GM12864 (cell line): ENCODE measurements at regions not wholly inside any gene's neighbourhood (a gene's known extent, or its start where the extent isn't known, plus 50 kb on each side); places are given as distances from the start of the nearest gene placed in this dataset.

Experiments
- DNase-seq: peaks from one replicate; pipeline ENCODE4 v3.0.0-alpha.2; 2011; ENCODE audit warnings: low read depth
- H3K4me3 ChIP-seq: 2 replicates; pipeline ENCODE4 v1.5.1; 2011; ENCODE audit warnings: mild to moderate bottlenecking, low read depth, low read length, control low read depth
- TF ChIP-seq, protein P1 (sequence below): IDR thresholded peaks from 2 replicates; pipeline ENCODE4 v1.5.1; 2011; ENCODE audit warnings: low read depth, mild to moderate bottlenecking, moderate library complexity, low read length, control low read depth, inconsistent platforms; ENCODE audit errors: missing control alignments

DNA sequence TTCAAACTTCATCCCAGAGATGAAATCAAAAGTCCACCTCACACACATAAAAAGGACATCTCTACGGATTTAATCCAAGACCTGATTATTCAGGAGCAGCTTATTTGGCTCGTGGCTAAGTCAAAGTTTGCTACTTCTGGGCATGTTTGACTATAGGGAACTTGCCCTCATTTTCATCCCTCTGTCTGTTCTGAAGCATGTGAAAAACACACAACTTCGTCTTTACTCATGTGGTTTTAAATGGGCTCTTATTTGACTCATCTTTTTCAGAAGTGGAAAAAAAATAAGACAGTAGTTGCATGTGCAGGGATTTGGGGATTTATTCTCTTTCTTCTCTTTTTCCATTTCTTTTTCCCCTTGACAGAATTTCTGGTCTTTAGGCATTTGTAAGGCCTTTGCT, 295.9 kb downstream of the TFEC start:
- no peak for DNase-seq
- H3K4me3 ChIP-seq = no peak overlapping the region
- TF ChIP-seq, protein P1, sequence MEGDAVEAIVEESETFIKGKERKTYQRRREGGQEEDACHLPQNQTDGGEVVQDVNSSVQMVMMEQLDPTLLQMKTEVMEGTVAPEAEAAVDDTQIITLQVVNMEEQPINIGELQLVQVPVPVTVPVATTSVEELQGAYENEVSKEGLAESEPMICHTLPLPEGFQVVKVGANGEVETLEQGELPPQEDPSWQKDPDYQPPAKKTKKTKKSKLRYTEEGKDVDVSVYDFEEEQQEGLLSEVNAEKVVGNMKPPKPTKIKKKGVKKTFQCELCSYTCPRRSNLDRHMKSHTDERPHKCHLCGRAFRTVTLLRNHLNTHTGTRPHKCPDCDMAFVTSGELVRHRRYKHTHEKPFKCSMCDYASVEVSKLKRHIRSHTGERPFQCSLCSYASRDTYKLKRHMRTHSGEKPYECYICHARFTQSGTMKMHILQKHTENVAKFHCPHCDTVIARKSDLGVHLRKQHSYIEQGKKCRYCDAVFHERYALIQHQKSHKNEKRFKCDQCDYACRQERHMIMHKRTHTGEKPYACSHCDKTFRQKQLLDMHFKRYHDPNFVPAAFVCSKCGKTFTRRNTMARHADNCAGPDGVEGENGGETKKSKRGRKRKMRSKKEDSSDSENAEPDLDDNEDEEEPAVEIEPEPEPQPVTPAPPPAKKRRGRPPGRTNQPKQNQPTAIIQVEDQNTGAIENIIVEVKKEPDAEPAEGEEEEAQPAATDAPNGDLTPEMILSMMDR = no peak

DNA sequence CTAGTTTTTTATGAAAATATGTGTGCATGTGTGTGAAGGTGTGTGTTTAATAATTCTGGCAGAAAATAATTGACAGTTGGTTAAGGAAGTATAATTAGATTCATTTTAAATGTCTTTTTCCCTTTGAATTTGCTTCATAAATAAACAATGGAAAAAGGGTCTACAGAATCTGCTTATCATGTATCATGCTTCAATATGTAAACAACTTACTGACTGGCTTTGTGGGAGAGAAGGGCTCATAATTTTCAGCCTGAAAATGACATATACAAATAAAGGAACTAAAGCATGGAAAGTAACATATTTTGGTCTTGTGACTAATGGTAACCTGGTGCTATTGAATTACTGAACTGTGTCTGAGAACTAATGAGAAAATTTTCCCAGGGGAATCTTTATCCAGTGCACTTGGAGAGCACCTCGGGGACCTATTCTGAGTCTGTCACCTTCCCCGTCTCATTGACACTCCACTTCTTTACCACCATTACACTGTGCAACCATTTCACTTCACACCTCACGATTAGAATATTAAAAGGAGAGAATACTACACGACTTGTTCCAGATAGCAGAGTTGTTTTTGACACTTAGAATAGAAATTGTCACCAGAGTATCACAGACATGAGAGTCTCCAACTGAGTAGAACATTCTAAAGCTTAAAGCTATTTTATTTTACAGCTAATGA, 298.6 kb downstream of the TFEC start:
- DNase-seq = no peak
- H3K4me3 ChIP-seq = no peak overlapping the region
- TF ChIP-seq, protein P1 = no peak

DNA sequence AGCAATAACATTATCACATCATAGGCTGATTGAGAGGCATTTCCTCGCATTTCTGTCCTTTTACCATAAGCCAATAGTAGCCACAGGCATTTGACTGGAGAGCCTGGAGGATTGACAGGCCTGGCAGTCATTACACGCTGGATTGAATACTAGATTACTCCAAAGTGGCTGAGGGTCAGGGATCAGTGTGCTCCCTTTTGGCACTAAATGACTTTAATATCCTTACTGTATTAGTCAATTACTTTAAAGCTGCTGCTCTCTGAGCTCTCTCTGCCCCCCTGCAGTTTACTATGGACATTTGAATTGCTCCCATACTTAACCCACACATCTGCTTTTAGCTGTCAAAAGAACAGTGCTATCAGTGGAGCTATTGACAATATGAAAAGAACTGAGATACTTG, 302.0 kb downstream of the TFEC start:
- no peak for DNase-seq
- TF ChIP-seq, protein P1 = no peak
- H3K4me3 ChIP-seq = no peak overlapping the region

DNA sequence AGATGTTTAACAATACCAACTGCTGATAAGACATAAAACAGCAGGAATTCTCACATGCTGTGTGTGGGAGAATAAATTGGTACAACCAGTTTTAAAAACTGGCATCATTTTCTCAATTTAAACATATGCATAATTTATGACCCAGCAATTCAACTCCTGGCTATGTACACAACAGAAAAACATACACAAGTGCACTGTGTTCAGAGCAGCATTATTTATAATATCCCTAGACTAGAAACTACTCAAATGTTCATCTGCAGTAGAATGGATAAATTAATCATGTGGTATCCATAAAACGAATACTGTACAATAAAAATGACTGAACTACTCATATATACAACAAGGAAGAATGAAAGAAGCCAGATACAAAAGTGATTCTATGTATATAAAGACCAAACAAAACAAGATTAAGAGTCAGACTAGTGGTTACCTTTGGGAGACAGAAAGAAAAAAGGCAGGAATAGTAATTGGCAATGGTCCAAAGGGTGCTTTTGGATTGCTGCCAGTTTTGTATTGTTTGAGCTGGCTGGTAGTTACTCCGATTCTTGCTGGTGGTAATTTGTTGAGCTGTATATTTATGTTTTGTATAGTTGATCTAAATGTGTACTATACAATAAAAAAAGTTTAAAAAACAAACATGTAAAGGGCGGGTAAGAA, 306.0 kb downstream of the TFEC start:
- DNase-seq = no peak
- H3K4me3 ChIP-seq = no peak overlapping the region
- TF ChIP-seq, protein P1 = no peak

DNA sequence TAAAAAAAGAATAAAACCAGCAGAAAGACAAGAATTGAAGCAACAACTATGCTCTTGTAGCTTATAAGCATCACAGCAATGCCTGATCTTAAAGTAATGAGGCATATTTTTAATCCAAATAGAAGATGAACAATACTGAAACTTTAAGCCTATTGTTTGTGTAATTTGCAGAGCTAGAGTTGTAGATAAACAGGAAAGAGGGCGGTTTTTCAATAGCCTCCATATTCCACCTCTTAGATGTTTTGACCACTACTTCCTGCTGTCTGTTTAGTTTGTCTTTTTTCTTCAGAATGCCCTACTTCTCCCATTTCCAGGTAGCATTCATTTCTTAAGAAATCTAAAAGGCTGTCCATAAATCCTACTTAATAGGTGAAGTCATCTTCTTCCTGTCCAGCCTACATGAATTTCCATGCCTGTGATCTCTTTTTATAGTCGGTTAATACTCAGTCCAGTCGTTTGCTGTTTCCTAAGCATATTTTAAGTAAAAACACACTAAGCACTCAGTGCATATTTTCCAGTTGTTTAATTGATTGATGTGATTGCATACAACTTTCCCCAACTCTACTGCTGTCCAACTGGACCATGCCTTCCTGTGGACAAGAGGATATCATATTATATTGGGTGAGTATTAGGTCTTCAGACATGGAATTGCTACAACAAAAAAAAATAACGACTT, 308.1 kb downstream of the TFEC start:
- DNase-seq = no peak
- no peak overlapping the region for H3K4me3 ChIP-seq
- TF ChIP-seq, protein P1 = no peak

DNA sequence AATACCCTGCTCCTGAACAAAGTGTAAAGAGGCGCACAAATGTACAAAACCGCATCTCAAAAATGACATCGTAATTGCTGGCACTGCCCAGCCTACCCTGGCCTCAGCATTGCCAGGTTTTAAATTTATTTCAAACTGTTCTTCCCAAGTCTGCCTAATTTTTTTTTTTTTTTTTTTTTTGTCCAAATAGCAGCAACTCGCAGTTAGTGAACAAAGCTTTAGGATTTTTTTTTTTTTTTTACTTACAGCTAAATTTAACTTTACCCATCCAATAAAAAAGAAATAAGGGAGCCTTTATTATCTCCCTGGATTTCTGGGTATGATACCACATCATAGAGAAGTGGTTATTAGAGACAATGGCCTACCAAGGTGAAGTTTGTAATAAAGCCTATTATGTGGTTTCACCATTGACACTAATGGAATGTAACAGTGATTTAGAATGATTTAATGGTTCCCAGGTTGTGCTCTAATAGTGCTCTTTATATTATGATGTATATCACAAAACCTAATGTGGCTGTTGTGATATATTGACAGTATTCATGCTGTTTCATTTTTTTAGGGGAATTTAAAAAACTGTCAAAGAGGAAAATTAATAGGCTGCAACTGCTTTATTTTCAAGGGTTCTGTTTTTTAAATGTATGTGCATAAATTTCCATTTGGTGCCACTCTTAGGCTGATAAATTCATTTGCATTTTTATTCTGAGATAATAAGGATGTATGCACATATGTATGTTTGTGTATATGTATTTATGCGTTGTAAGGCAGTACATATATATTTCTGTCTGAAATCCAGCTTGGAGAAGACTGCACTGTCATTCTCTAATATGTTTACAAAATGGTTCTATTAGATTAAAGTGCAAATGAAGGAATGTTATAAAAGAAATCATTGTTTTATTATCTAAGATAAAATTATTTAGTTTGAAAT, 309.0 kb downstream of the TFEC start:
- no peak overlapping the region for H3K4me3 ChIP-seq
- DNase-seq = no peak
- TF ChIP-seq, protein P1 = no peak
